ENCODE measurements at regions not wholly inside any gene's neighbourhood (a gene's known extent, or its start where the extent isn't known, plus 50 kb on each side); places are given as distances from the start of the nearest gene placed in this dataset.

GRCh38 chr1:207264663-207265252, 56.7 kb upstream of the CD55 start:
- peaks cover 7% of the 10 kb centered on the region for H3K4me1 ChIP-seq (ENCODE audit: low read depth)
- no peak overlapping the region for H3K4me3 ChIP-seq
- H3K36me3 ChIP-seq (ENCODE audit: low read depth) = no peaks in the 10 kb centered on the region
- H3K9me3 ChIP-seq = no peaks in the 10 kb centered on the region
- intact Hi-C loops (cut with DNase I, micrococcal nuclease) = no loop called here
- ATAC-seq (no peak), DNase-seq (no peak)
- TF ChIP-seq, protein P1, sequence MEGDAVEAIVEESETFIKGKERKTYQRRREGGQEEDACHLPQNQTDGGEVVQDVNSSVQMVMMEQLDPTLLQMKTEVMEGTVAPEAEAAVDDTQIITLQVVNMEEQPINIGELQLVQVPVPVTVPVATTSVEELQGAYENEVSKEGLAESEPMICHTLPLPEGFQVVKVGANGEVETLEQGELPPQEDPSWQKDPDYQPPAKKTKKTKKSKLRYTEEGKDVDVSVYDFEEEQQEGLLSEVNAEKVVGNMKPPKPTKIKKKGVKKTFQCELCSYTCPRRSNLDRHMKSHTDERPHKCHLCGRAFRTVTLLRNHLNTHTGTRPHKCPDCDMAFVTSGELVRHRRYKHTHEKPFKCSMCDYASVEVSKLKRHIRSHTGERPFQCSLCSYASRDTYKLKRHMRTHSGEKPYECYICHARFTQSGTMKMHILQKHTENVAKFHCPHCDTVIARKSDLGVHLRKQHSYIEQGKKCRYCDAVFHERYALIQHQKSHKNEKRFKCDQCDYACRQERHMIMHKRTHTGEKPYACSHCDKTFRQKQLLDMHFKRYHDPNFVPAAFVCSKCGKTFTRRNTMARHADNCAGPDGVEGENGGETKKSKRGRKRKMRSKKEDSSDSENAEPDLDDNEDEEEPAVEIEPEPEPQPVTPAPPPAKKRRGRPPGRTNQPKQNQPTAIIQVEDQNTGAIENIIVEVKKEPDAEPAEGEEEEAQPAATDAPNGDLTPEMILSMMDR (IDR thresholded peaks at IDR 0.05) = no peak

- peak; percentile 98 for ATAC-seq
- intact Hi-C loops (cut with DNase I, micrococcal nuclease) = no loop called here
- no peaks in the 10 kb centered on the region for H3K9me3 ChIP-seq
- peaks cover 7% of the 10 kb centered on the region for H3K4me1 ChIP-seq (ENCODE audit: low read depth)
- TF ChIP-seq, protein P1 (IDR thresholded peaks at IDR 0.05) = no peak
- no peaks in the 10 kb centered on the region for H3K36me3 ChIP-seq (ENCODE audit: low read depth)
- peak in 1 of 3 donors; percentile 38 for DNase-seq
- no peak overlapping the region for H3K4me3 ChIP-seq
Measured at GRCh38 chr1:207268337-207268736, 53.1 kb upstream of the CD55 start.

GRCh38 chr1:207268753-207269511, 52.5 kb upstream of the CD55 start:
- peaks cover 7% of the 10 kb centered on the region for H3K4me1 ChIP-seq (ENCODE audit: low read depth)
- intact Hi-C loops (cut with DNase I, micrococcal nuclease) = no loop called here
- ATAC-seq (peak; percentile 59), DNase-seq (no peak)
- no peaks in the 10 kb centered on the region for H3K9me3 ChIP-seq
- TF ChIP-seq, protein P1 (IDR thresholded peaks at IDR 0.05) = no peak
- no peaks in the 10 kb centered on the region for H3K36me3 ChIP-seq (ENCODE audit: low read depth)
- no peak overlapping the region for H3K4me3 ChIP-seq
